ENCODE measurements at regions not wholly inside any gene's neighbourhood (a gene's known extent, or its start where the extent isn't known, plus 50 kb on each side); places are given as distances from the start of the nearest gene placed in this dataset.
A peak's percentile ranks its signal among the peaks of the same experiment; 100 is the strongest.

DNA sequence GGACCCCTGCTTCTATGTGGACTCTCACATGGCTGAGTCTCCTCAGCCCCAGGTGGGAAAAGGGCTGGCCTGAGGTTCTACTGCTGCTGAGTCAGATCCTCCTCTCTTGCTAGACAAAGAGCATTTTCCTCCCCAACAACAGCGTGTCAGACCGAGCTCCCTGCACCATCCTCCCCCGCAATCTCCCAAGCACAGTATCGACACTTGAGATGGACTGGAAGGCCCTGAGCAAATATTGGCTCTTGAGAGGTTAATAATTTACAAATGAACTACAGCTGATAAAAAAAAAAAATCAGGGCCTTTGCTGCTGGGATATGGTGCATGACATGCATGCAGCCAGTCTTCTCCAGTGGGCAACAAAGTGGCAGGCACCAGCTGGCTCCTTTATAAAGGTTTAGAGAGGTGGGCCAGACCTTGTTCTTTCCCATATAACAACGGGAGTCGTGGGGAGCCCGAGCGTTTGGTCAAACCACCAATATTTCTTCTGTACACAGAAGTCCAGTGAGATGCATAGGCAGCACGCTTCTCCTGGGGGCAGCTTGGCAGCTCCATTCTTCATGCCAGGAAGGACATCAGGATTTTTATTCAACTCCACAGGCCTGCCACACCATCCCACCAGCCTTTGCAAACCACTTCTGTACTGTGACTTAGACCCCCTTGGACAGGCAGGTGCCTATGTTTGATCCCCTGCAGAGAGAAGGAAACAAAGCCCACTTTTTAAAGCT is 55.4 kb upstream of the CAMK1G start:
- FAIRE-seq (no peak), DNase-seq (ENCODE audit: insufficient read length) (no peak)
- TF ChIP-seq POLR2AphosphoS5 (IDR thresholded peaks at IDR 0.05; ENCODE audit: low read depth, low read length) (no peak), TAF1 (IDR thresholded peaks at IDR 0.05; ENCODE audit: borderline replicate concordance, low read depth, low read length) (no peak), POLR2A (IDR thresholded peaks at IDR 0.05; ENCODE audit: low read depth, low read length) (no peak)

DNA sequence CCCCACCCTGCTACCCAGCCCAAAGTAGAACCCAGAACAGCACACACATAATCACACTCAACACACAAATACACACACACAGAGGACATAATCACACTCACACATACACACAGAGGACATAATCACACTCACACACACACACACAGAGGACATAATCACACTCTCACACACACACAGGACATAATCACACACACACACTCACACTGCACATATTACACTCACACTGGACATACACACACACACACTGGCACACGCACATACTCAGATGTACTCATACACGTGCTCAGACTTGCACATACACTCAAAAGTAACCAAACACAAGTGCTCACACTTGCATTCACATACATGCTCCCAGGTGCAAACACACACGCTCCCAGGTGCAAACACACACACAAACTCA is 54.3 kb upstream of the CAMK1G start:
- FAIRE-seq (peak; percentile 36), DNase-seq (ENCODE audit: insufficient read length) (no peak)
- TF ChIP-seq POLR2AphosphoS5 (IDR thresholded peaks at IDR 0.05; ENCODE audit: low read depth, low read length) (no peak), POLR2A (IDR thresholded peaks at IDR 0.05; ENCODE audit: low read depth, low read length) (no peak), TAF1 (IDR thresholded peaks at IDR 0.05; ENCODE audit: borderline replicate concordance, low read depth, low read length) (no peak)

DNA sequence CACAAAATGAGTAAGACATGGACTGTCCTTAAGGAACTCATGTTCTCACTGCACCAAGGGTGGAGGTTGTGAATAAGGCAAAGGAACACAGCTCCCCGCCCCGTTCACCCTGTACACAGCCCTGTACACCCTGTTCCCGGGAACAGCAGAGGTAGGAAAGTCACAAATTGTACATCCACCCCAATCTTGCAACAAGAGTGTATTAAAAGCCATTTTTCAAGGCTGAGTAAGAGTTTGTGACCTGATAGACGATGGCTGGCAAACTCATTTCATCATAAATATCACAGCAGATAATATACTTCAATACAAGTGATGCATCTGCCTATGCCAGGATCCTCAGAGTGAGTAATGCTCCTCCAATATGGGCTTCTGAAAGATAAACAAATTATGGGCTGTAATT is 52.5 kb upstream of the CAMK1G start:
- DNase-seq (ENCODE audit: insufficient read length): no peak
- TF ChIP-seq POLR2A (IDR thresholded peaks at IDR 0.05; ENCODE audit: low read depth, low read length): no peak
- no peak for TF ChIP-seq TAF1 (IDR thresholded peaks at IDR 0.05; ENCODE audit: borderline replicate concordance, low read depth, low read length)
- TF ChIP-seq POLR2AphosphoS5 (IDR thresholded peaks at IDR 0.05; ENCODE audit: low read depth, low read length): no peak

DNA sequence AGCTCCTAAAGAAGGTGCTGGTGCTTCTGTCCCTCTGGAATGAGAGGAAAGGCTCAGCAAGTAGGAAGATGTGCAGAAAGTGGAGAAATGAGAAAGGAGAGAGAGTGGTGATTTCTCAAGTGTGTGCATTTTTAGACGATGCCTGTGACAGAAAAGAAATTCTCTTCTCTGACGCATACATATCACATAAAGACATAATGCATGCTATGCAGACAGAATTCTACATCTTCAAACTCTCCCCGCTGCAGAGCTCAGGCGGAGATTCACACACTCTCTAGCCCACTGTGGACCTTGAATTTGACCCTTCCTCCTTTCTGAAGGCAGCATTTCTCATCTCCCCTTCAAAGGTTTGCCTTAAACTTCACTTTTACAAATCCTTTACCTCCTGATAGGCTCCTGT is 52.0 kb upstream of the CAMK1G start:
- TF ChIP-seq POLR2AphosphoS5 (IDR thresholded peaks at IDR 0.05; ENCODE audit: low read depth, low read length) (no peak), TAF1 (IDR thresholded peaks at IDR 0.05; ENCODE audit: borderline replicate concordance, low read depth, low read length) (no peak), POLR2A (IDR thresholded peaks at IDR 0.05; ENCODE audit: low read depth, low read length) (no peak)
- FAIRE-seq: no peak

More for the DNA sequence above, 52.5 kb upstream of the CAMK1G start:
- FAIRE-seq: no peak

More for the DNA sequence above, 52.0 kb upstream of the CAMK1G start:
- no peak for DNase-seq (ENCODE audit: insufficient read length)

Data from GM12892 (cell line).